Activated CD4-positive, alpha-beta T cell treated with anti-CD3 and anti-CD28 coated beads for 36 hours (primary cell): ENCODE measurements at regions not wholly inside any gene's neighbourhood (a gene's known extent, or its start where the extent isn't known, plus 50 kb on each side); places are given as distances from the start of the nearest gene placed in this dataset.

Experiments used
- ATAC-seq: fragments of 200-7000 bp; cut with Tn5 transposase; one replicate; pipeline ENCODE4 v1.10.0; 2021; ENCODE audit warnings: mild to moderate bottlenecking, moderate library complexity
- CTCF ChIA-PET: fragments of 350-600 bp; sonication (Branson Sonifier 250); formaldehyde crosslinking; loops from one replicate; lab custom pipeline; 2021; ENCODE audit warnings: antibody characterized with exemption; lab: Charles Lee
- POLR2A ChIA-PET: fragments of 350-600 bp; sonication (Branson Sonifier 250); formaldehyde crosslinking; loops from one replicate; lab custom pipeline; 2021; ENCODE audit warnings: antibody characterized with exemption, inconsistent platforms; lab: Charles Lee
- DNase-seq: peaks from one replicate; pipeline ENCODE4 v3.0.0-alpha.2; 2020
- H3K27ac Mint-ChIP-seq: one replicate; pipeline ENCODE4 v1.8.0; 2021; ENCODE audit warnings: mixed read lengths
- H3K27me3 Mint-ChIP-seq: one replicate; pipeline ENCODE4 v1.8.0; 2021; ENCODE audit warnings: mixed read lengths
- H3K36me3 Mint-ChIP-seq: one replicate; pipeline ENCODE4 v1.8.0; 2021; ENCODE audit warnings: low read depth, mixed read lengths
- H3K4me1 Mint-ChIP-seq: one replicate; pipeline ENCODE4 v1.8.0; 2021; ENCODE audit warnings: mixed read lengths
- H3K4me3 Mint-ChIP-seq: one replicate; pipeline ENCODE4 v1.8.0; 2021; ENCODE audit warnings: mild to moderate bottlenecking, moderate library complexity, mixed read lengths
- H3K9me3 Mint-ChIP-seq: one replicate; pipeline ENCODE4 v1.8.0; 2021; ENCODE audit warnings: low read depth, mixed read lengths
- intact Hi-C, 2 experiments: fragments of 100-400 bp; cut with DNase I in 1 of 2; cut with micrococcal nuclease in 1 of 2; formaldehyde crosslinking; loops; one replicate each; pipeline versions ENCODE4 v1.14.2 to v1.15.1; 2022 to 2024; cut with DNase I, micrococcal nuclease

GRCh38 chr16:47966325-47966724, 189.5 kb downstream of the ABCC12 start:
- no peaks in the 10 kb centered on the region for H3K36me3 Mint-ChIP-seq

DNA sequence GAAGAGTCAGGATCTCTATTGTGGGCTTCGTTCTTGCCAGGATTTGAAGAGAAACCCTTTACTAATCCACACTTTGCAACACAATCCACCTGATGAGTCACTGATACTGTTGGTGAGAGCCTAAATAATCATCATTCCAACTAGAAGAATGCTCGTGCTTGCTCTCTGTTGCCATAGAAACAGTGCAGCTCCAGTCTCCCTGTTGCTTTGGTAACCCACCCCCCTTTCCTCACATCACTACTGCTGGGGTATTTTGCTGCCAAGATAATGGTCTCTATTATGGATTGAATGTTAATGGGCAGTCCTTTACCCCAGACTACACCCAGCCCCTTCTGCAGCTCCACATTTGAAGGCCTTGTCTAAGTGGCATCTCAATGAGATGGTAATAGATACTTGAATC, 190.4 kb downstream of the ABCC12 start:
- no peak overlapping the region for H3K4me3 Mint-ChIP-seq
- intact Hi-C loops: no loop called here
- H3K27ac Mint-ChIP-seq: no peak overlapping the region
- ChIA-PET POLR2A (no interaction called here), CTCF (no interaction called here)
- peaks cover 2% of the 10 kb centered on the region for H3K27me3 Mint-ChIP-seq
- H3K4me1 Mint-ChIP-seq: no peaks in the 10 kb centered on the region
- no peak for ATAC-seq
- no peaks in the 10 kb centered on the region for H3K9me3 Mint-ChIP-seq
- DNase-seq: no peak
- no peaks in the 10 kb centered on the region for H3K36me3 Mint-ChIP-seq

More at GRCh38 chr16:47966325-47966724, 189.5 kb downstream of the ABCC12 start:
- intact Hi-C loops: no loop called here
- Mint-ChIP-seq H3K27me3 (peaks cover 2% of the 10 kb centered on the region), H3K27ac (no peak overlapping the region), H3K9me3 (no peaks in the 10 kb centered on the region), H3K4me3 (no peak overlapping the region), H3K4me1 (no peaks in the 10 kb centered on the region)
- POLR2A ChIA-PET: no interaction called here
- ATAC-seq (no peak), DNase-seq (no peak)
- CTCF ChIA-PET: no interaction called here

GRCh38 chr16:47958726-47959125, 197.1 kb downstream of the ABCC12 start:
- intact Hi-C loops: no loop called here
- no peaks in the 10 kb centered on the region for H3K36me3 Mint-ChIP-seq
- no peak overlapping the region for H3K4me3 Mint-ChIP-seq
- no peaks in the 10 kb centered on the region for H3K4me1 Mint-ChIP-seq
- POLR2A ChIA-PET: no interaction called here
- no peak overlapping the region for H3K27ac Mint-ChIP-seq
- no peaks in the 10 kb centered on the region for H3K9me3 Mint-ChIP-seq
- CTCF ChIA-PET: no interaction called here
- no peak for DNase-seq
- peaks cover 3% of the 10 kb centered on the region for H3K27me3 Mint-ChIP-seq
- no peak for ATAC-seq

DNA sequence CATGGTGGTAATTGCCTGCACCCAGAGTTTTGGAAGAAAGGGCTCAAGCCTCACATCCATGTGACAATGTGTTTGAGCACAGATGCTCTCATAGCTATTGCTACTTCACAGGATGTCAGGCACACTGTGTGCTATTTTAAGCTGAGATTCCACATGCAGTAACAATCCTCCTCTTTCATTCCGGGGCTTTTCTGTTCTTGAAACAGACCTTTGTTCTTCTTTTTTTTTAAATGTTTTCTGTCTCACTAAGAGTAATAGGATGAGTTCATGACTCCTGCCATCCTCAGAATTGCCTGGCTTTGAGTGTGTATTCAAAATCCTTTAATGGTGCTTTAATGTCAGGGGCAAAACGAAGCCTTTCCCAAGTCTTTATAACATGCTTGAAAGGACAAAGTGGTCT, 198.9 kb downstream of the ABCC12 start:
- Mint-ChIP-seq H3K9me3 (no peaks in the 10 kb centered on the region), H3K4me1 (no peaks in the 10 kb centered on the region), H3K27me3 (peaks cover 3% of the 10 kb centered on the region), H3K27ac (no peak overlapping the region), H3K36me3 (no peaks in the 10 kb centered on the region), H3K4me3 (no peak overlapping the region)
- ChIA-PET CTCF (interaction anchor here (0.7 kb wide), 1 partner anchor 163 kb away, joined by 3 read pairs; no protein-coding TSS in a partner anchor), POLR2A (no interaction called here)
- ATAC-seq: no peak
- no peak for DNase-seq
- intact Hi-C loops: no loop called here

DNA sequence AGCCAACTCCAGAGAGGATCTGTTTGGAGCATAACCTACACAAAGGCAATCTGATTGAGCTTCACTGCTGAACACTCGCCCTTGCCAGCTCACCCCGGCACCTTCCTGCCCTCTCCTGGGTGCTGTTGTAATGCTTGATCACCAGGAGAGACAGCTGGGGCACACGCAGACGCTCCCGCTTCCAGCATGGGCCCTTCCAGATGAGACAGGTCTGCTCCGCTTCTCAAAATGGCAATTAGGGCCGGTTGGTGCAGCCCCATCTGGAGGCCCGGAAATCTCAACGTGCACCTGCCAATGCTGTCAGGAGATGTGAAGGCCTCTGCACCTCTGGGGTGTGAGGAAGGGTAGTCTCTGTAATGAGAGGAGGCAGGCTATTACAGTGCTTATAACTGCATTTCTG, 206.1 kb downstream of the ABCC12 start:
- ATAC-seq (no peak), DNase-seq (no peak)
- intact Hi-C loops: no loop called here
- Mint-ChIP-seq H3K36me3 (no peaks in the 10 kb centered on the region), H3K4me3 (no peak overlapping the region), H3K27ac (no peak overlapping the region), H3K27me3 (peaks cover 3% of the 10 kb centered on the region), H3K9me3 (peaks cover 3% of the 10 kb centered on the region), H3K4me1 (no peaks in the 10 kb centered on the region)
- ChIA-PET CTCF (no interaction called here), POLR2A (no interaction called here)

GRCh38 chr16:47949276-47949675, 206.5 kb downstream of the ABCC12 start:
- ATAC-seq (no peak), DNase-seq (no peak)
- intact Hi-C loops: no loop called here
- Mint-ChIP-seq H3K9me3 (peaks cover 3% of the 10 kb centered on the region), H3K4me3 (no peak overlapping the region), H3K27ac (no peak overlapping the region), H3K4me1 (no peaks in the 10 kb centered on the region), H3K27me3 (peaks cover 3% of the 10 kb centered on the region), H3K36me3 (no peaks in the 10 kb centered on the region)
- ChIA-PET POLR2A (no interaction called here), CTCF (no interaction called here)

- H3K36me3 Mint-ChIP-seq: no peaks in the 10 kb centered on the region
- H3K4me1 Mint-ChIP-seq: no peaks in the 10 kb centered on the region
- no peak overlapping the region for H3K4me3 Mint-ChIP-seq
- CTCF ChIA-PET: interaction anchor here (0.6 kb wide), 1 partner anchor 286 kb away, joined by 3 read pairs; no protein-coding TSS in a partner anchor
- DNase-seq (no peak), ATAC-seq (no peak)
- H3K27me3 Mint-ChIP-seq: peaks cover 5% of the 10 kb centered on the region
- peaks cover 3% of the 10 kb centered on the region for H3K9me3 Mint-ChIP-seq
- POLR2A ChIA-PET: no interaction called here
- no peak overlapping the region for H3K27ac Mint-ChIP-seq
- intact Hi-C loops: no loop called here
Measured at GRCh38 chr16:47947723-47948122, 208.1 kb downstream of the ABCC12 start.

DNA sequence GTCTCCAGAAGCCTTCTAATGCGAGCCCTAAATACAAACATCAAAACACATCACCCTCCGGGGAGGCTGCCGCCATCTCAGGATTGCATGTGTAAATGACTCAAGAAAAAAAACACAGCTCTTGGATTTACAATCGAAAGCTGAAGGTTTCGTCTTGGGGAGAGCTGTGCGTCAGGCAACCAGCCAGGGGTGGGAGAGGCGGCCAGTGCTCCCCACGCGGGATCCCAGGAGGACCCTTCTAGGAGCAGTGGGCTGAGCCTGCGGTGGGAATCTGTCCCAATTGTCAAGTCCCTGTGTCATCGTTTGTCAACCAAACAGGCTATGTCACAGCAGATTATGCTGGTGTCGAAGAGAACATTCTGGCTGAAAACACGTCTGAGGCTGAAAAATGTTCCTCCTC, 209.7 kb downstream of the ABCC12 start:
- no peaks in the 10 kb centered on the region for H3K36me3 Mint-ChIP-seq
- H3K27ac Mint-ChIP-seq: no peak overlapping the region
- DNase-seq: no peak
- H3K27me3 Mint-ChIP-seq: peaks cover 5% of the 10 kb centered on the region
- H3K4me1 Mint-ChIP-seq: no peaks in the 10 kb centered on the region
- intact Hi-C loops: no loop called here
- no peak for ATAC-seq
- H3K9me3 Mint-ChIP-seq: peaks cover 3% of the 10 kb centered on the region
- CTCF ChIA-PET: interaction anchor here (0.6 kb wide), 1 partner anchor 55 kb away, joined by 3 read pairs; no protein-coding TSS in a partner anchor
- POLR2A ChIA-PET: no interaction called here
- H3K4me3 Mint-ChIP-seq: no peak overlapping the region

GRCh38 chr16:47944589-47944988, 211.2 kb downstream of the ABCC12 start:
- Mint-ChIP-seq H3K27me3 (peaks cover 5% of the 10 kb centered on the region), H3K27ac (no peak overlapping the region)
- CTCF ChIA-PET: no interaction called here

DNA sequence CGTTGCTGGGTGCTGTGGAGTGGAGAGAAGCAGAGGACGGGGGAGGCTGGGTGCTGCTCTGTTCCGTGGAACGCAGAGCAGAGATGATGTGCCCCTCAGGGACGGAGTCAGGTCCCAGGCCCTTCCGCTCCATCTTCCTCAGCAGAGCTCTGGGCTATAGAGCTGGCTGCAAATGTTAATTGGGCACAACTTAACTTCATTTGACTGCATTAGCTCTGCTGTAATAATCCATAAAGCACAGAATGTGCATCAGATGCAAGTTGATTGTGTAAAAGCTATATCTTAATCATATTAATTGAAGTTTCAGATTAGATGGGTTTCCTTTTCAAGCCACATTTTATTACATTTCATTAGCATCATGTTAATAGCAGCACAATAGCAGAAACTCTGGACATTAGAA, 212.6 kb downstream of the ABCC12 start:
- intact Hi-C loops: no loop called here
- Mint-ChIP-seq H3K27me3 (peaks cover 5% of the 10 kb centered on the region), H3K4me3 (no peak overlapping the region), H3K27ac (no peak overlapping the region), H3K4me1 (no peaks in the 10 kb centered on the region), H3K36me3 (no peaks in the 10 kb centered on the region), H3K9me3 (no peaks in the 10 kb centered on the region)
- no peak for ATAC-seq
- POLR2A ChIA-PET: no interaction called here
- CTCF ChIA-PET: no interaction called here
- no peak for DNase-seq

More at GRCh38 chr16:47944589-47944988, 211.2 kb downstream of the ABCC12 start:
- no peak for DNase-seq
- Mint-ChIP-seq H3K4me3 (no peak overlapping the region), H3K4me1 (no peaks in the 10 kb centered on the region), H3K9me3 (no peaks in the 10 kb centered on the region), H3K36me3 (no peaks in the 10 kb centered on the region)
- POLR2A ChIA-PET: no interaction called here
- intact Hi-C loops: no loop called here
- no peak for ATAC-seq

GRCh38 chr16:47940466-47940865, 215.3 kb downstream of the ABCC12 start:
- no peak for ATAC-seq
- Mint-ChIP-seq H3K4me1 (no peaks in the 10 kb centered on the region), H3K9me3 (no peaks in the 10 kb centered on the region), H3K27ac (no peak overlapping the region), H3K36me3 (no peaks in the 10 kb centered on the region), H3K4me3 (no peak overlapping the region), H3K27me3 (peaks cover 5% of the 10 kb centered on the region)
- ChIA-PET CTCF (interaction anchor here (0.6 kb wide), 1 partner anchor 32 kb away, joined by 3 read pairs; no protein-coding TSS in a partner anchor), POLR2A (no interaction called here)
- DNase-seq: no peak
- intact Hi-C loops: no loop called here

- ChIA-PET CTCF (no interaction called here), POLR2A (no interaction called here)
- DNase-seq (no peak), ATAC-seq (no peak)
- Mint-ChIP-seq H3K27ac (no peak overlapping the region), H3K36me3 (no peaks in the 10 kb centered on the region), H3K4me1 (no peaks in the 10 kb centered on the region), H3K4me3 (no peak overlapping the region), H3K27me3 (peaks cover 5% of the 10 kb centered on the region), H3K9me3 (no peaks in the 10 kb centered on the region)
- intact Hi-C loops: no loop called here
Measured at GRCh38 chr16:47939680-47940079, 216.1 kb downstream of the ABCC12 start.

GRCh38 chr16:47938272-47938671, 217.5 kb downstream of the ABCC12 start:
- H3K27ac Mint-ChIP-seq: no peak overlapping the region
- POLR2A ChIA-PET: no interaction called here
- ATAC-seq: no peak

More at GRCh38 chr16:47938272-47938671, 217.5 kb downstream of the ABCC12 start:
- CTCF ChIA-PET: no interaction called here
- intact Hi-C loops: no loop called here
- no peak for DNase-seq
- H3K36me3 Mint-ChIP-seq: no peaks in the 10 kb centered on the region
- H3K4me1 Mint-ChIP-seq: no peaks in the 10 kb centered on the region
- H3K4me3 Mint-ChIP-seq: no peak overlapping the region
- peaks cover 3% of the 10 kb centered on the region for H3K27me3 Mint-ChIP-seq
- no peaks in the 10 kb centered on the region for H3K9me3 Mint-ChIP-seq
